ENCODE measurements at regions not wholly inside any gene's neighbourhood (a gene's known extent, or its start where the extent isn't known, plus 50 kb on each side); places are given as distances from the start of the nearest gene placed in this dataset.
"Not testable (repeated sequence)": the region's sequence is repeated elsewhere in the genome, so short reads cannot be mapped to it uniquely, and the experiment has no call there.

GRCh38 chr1:19591482-19592091 is 52.5 kb upstream of the NBL1 start:
- no peak for DNase-seq

GRCh38 chr1:19585507-19585906 is 58.6 kb upstream of the NBL1 start:
- DNase-seq = no peak

- DNase-seq = peak; percentile 82
Observed at GRCh38 chr1:19582318-19582717, 61.8 kb upstream of the NBL1 start.

GRCh38 chr1:19581381-19581780 is 62.7 kb upstream of the NBL1 start:
- DNase-seq = no peak

- DNase-seq = no peak
Observed at GRCh38 chr1:19577561-19577960, 66.5 kb upstream of the NBL1 start.

- DNase-seq = no peak
Observed at GRCh38 chr1:19577036-19577435, 67.1 kb upstream of the NBL1 start.

GRCh38 chr1:19569786-19570185 is 74.3 kb upstream of the NBL1 start:
- no peak for DNase-seq

GRCh38 chr1:19567041-19567440 is 77.1 kb upstream of the NBL1 start:
- no peak for DNase-seq

- DNase-seq = no peak
Observed at GRCh38 chr1:19564366-19564765, 79.0 kb upstream of the CAPZB start.

- DNase-seq = no peak
Observed at GRCh38 chr1:19563324-19564097, 78.2 kb upstream of the CAPZB start.

- DNase-seq = no peak
Observed at GRCh38 chr1:19562847-19563246, 77.5 kb upstream of the CAPZB start.

GRCh38 chr1:19560480-19560879 is 75.1 kb upstream of the CAPZB start:
- DNase-seq = no peak

- DNase-seq = no peak
Observed at GRCh38 chr1:19559641-19560040, 74.3 kb upstream of the CAPZB start.

- DNase-seq = no peak
Observed at GRCh38 chr1:19557609-19558051, 72.3 kb upstream of the CAPZB start.

GRCh38 chr1:19554090-19554489 is 68.8 kb upstream of the CAPZB start:
- DNase-seq = no peak

- no peak for DNase-seq
Observed at GRCh38 chr1:19552291-19553010, 67.1 kb upstream of the CAPZB start.

GRCh38 chr1:19551837-19552236 is 66.5 kb upstream of the CAPZB start:
- DNase-seq = not testable (repeated sequence)

GRCh38 chr1:19550437-19550836 is 65.1 kb upstream of the CAPZB start:
- not testable (repeated sequence) for DNase-seq

GRCh38 chr1:19547814-19548213 is 62.5 kb upstream of the CAPZB start:
- no peak for DNase-seq

- DNase-seq = no peak
Observed at GRCh38 chr1:19536519-19536918, 51.2 kb upstream of the CAPZB start.

- DNase-seq = no peak
Observed at GRCh38 chr1:19535214-19535613, 49.9 kb upstream of the CAPZB start.
